ENCODE measurements at regions not wholly inside any gene's neighbourhood (a gene's known extent, or its start where the extent isn't known, plus 50 kb on each side); places are given as distances from the start of the nearest gene placed in this dataset.
"Not testable (repeated sequence)": the region's sequence is repeated elsewhere in the genome, so short reads cannot be mapped to it uniquely, and the experiment has no call there.

DNA sequence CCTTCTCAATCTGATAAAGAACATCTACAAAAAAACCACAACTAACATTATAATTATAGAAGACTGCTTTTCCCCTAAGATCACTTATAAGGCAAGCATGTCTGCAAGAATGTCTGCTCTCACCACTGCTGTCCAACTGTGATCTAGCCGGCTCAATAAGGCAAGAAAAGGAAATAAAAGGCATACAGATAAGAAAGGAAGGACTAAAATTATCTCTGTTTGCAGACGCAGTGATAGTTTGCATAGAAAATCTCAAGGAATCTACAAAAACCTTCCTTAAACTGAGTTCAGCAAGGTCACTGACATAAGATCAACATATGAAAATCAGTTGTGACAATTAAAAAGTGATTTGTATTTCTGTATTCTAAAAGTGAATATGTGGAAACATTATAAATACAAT is 138.0 kb upstream of the EGLN3 start:
- no peaks in the 10 kb centered on the region for H3K36me3 ChIP-seq (ENCODE audit: control insufficient read depth in 2 of 2, insufficient read depth in 2 of 2, low read length in 1 of 2)
- peaks cover 0 to 4% of the 10 kb centered on the region in 2 donors for H3K4me1 ChIP-seq (ENCODE audit: control insufficient read depth in 2 of 2, insufficient read depth in 2 of 2, low read length in 2 of 2)
- H3K4me3 ChIP-seq (ENCODE audit: low read length in 2 of 2), result no peak overlapping the region
- WGBS, result 39% methylated on average over 2 of the region's 2 CpGs
- no peak for DNase-seq (ENCODE audit: low read depth in 6 of 9, low spot score in 9 of 9)
- H3K27me3 ChIP-seq (ENCODE audit: control insufficient read depth in 2 of 2, insufficient read depth in 1 of 2, low read length in 1 of 2), result no peaks in the 10 kb centered on the region
- no peaks in the 10 kb centered on the region for H3K9me3 ChIP-seq (ENCODE audit: control insufficient read depth in 2 of 2, insufficient read depth in 1 of 2, low read length in 1 of 2)
- H3K27ac ChIP-seq (ENCODE audit: low read depth in 1 of 2, low read length in 1 of 2), result no peak overlapping the region

- Histone ChIP-seq H3K27ac (ENCODE audit: low read depth in 1 of 2, low read length in 1 of 2) (no peak overlapping the region), H3K36me3 (ENCODE audit: control insufficient read depth in 2 of 2, insufficient read depth in 2 of 2, low read length in 1 of 2) (no peaks in the 10 kb centered on the region), H3K4me1 (ENCODE audit: control insufficient read depth in 2 of 2, insufficient read depth in 2 of 2, low read length in 2 of 2) (no peaks in the 10 kb centered on the region), H3K27me3 (ENCODE audit: control insufficient read depth in 2 of 2, insufficient read depth in 1 of 2, low read length in 1 of 2) (no peaks in the 10 kb centered on the region), H3K4me3 (ENCODE audit: low read length in 2 of 2) (no peak overlapping the region), H3K9me3 (ENCODE audit: control insufficient read depth in 2 of 2, insufficient read depth in 1 of 2, low read length in 1 of 2) (no peaks in the 10 kb centered on the region)
- 97% methylated on average over 3 of the region's 3 CpGs for WGBS
- no peak for DNase-seq (ENCODE audit: low read depth in 6 of 9, low spot score in 9 of 9)
These were observed 136.7 kb upstream of the EGLN3 start for GRCh38 chr14:34087571-34087970.

DNA sequence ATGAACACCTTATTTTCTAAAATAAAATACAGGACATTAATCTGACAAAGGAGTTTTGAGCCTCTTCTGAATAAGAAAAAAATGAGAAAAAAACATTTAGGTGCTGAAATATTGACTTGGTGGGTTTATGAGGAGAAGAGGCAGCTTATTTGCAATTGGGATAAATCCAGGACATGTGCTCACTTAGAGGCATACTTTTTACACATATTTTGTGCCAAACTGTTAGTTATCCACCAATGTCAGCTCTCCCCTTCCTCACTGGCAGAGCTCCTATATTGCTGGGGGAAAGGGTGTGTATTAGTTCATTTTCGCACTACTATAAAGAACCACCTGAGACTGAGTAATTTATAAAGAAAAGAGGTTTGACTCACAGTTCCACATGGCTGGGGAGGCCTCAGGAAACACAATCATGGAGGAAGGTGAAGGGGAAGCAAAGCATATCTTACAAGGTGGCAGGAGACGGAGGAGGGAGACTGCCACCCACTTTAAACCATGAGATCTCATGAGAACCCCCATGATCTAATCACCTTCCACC is 135.4 kb upstream of the EGLN3 start:
- no peaks in the 10 kb centered on the region for H3K27me3 ChIP-seq (ENCODE audit: control insufficient read depth in 2 of 2, insufficient read depth in 1 of 2, low read length in 1 of 2)
- no peak overlapping the region for H3K4me3 ChIP-seq (ENCODE audit: low read length in 2 of 2)
- WGBS, result 95% methylated on average over 2 of the region's 2 CpGs
- H3K27ac ChIP-seq (ENCODE audit: low read depth in 1 of 2, low read length in 1 of 2), result no peak overlapping the region
- no peaks in the 10 kb centered on the region for H3K4me1 ChIP-seq (ENCODE audit: control insufficient read depth in 2 of 2, insufficient read depth in 2 of 2, low read length in 2 of 2)
- no peaks in the 10 kb centered on the region for H3K36me3 ChIP-seq (ENCODE audit: control insufficient read depth in 2 of 2, insufficient read depth in 2 of 2, low read length in 1 of 2)
- no peaks in the 10 kb centered on the region for H3K9me3 ChIP-seq (ENCODE audit: control insufficient read depth in 2 of 2, insufficient read depth in 1 of 2, low read length in 1 of 2)
- no peak for DNase-seq (ENCODE audit: low read depth in 6 of 9, low spot score in 9 of 9)

DNA sequence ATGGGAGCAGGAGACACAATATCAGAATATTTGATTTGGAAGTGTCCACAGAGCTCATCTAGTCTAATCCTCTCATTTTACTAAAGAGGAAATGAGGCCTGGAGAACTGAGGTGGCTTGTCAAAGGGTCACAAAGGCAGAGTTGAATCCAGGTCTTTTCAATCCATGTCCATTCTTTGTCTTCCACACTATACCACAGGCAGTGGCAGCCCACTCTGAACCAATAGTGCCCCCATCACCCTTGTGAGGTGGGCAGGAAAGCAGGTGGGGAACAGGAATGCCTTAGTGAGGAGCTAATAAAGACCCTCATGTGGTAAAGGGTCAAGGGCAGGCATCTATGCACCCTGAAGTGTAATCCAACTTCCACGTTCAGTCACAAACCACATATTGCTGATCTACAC is 134.8 kb upstream of the EGLN3 start:
- Histone ChIP-seq H3K27ac (ENCODE audit: low read depth in 1 of 2, low read length in 1 of 2) (no peak overlapping the region), H3K9me3 (ENCODE audit: control insufficient read depth in 2 of 2, insufficient read depth in 1 of 2, low read length in 1 of 2) (no peaks in the 10 kb centered on the region), H3K36me3 (ENCODE audit: control insufficient read depth in 2 of 2, insufficient read depth in 2 of 2, low read length in 1 of 2) (no peaks in the 10 kb centered on the region), H3K27me3 (ENCODE audit: control insufficient read depth in 2 of 2, insufficient read depth in 1 of 2, low read length in 1 of 2) (no peaks in the 10 kb centered on the region), H3K4me1 (ENCODE audit: control insufficient read depth in 2 of 2, insufficient read depth in 2 of 2, low read length in 2 of 2) (no peaks in the 10 kb centered on the region), H3K4me3 (ENCODE audit: low read length in 2 of 2) (no peak overlapping the region)
- WGBS, result 62% methylated on average over 1 of the region's 1 CpG
- DNase-seq (ENCODE audit: low read depth in 6 of 9, low spot score in 9 of 9), result no peak

- H3K36me3 ChIP-seq (ENCODE audit: control insufficient read depth in 2 of 2, insufficient read depth in 2 of 2, low read length in 1 of 2), result no peaks in the 10 kb centered on the region
- 89% methylated on average over 6 of the region's 6 CpGs for WGBS
- H3K9me3 ChIP-seq (ENCODE audit: control insufficient read depth in 2 of 2, insufficient read depth in 1 of 2, low read length in 1 of 2), result no peaks in the 10 kb centered on the region
- no peak for DNase-seq (ENCODE audit: low read depth in 6 of 9, low spot score in 9 of 9)
- H3K4me3 ChIP-seq (ENCODE audit: low read length in 2 of 2), result no peak overlapping the region
- H3K27me3 ChIP-seq (ENCODE audit: control insufficient read depth in 2 of 2, insufficient read depth in 1 of 2, low read length in 1 of 2), result no peaks in the 10 kb centered on the region
- H3K27ac ChIP-seq (ENCODE audit: low read depth in 1 of 2, low read length in 1 of 2), result no peak overlapping the region
- H3K4me1 ChIP-seq (ENCODE audit: control insufficient read depth in 2 of 2, insufficient read depth in 2 of 2, low read length in 2 of 2), result no peaks in the 10 kb centered on the region
These were observed 130.8 kb upstream of the EGLN3 start for GRCh38 chr14:34081576-34082136.

GRCh38 chr14:34081101-34081575 is 130.3 kb upstream of the EGLN3 start:
- DNase-seq (ENCODE audit: low read depth in 6 of 9, low spot score in 9 of 9), result no peak
- H3K27me3 ChIP-seq (ENCODE audit: control insufficient read depth in 2 of 2, insufficient read depth in 1 of 2, low read length in 1 of 2), result no peaks in the 10 kb centered on the region
- no peaks in the 10 kb centered on the region for H3K36me3 ChIP-seq (ENCODE audit: control insufficient read depth in 2 of 2, insufficient read depth in 2 of 2, low read length in 1 of 2)
- H3K27ac ChIP-seq (ENCODE audit: low read depth in 1 of 2, low read length in 1 of 2), result no peak overlapping the region
- H3K4me1 ChIP-seq (ENCODE audit: control insufficient read depth in 2 of 2, insufficient read depth in 2 of 2, low read length in 2 of 2), result no peaks in the 10 kb centered on the region
- H3K9me3 ChIP-seq (ENCODE audit: control insufficient read depth in 2 of 2, insufficient read depth in 1 of 2, low read length in 1 of 2), result no peaks in the 10 kb centered on the region
- 91% methylated on average over 7 of the region's 7 CpGs for WGBS
- no peak overlapping the region for H3K4me3 ChIP-seq (ENCODE audit: low read length in 2 of 2)

- not testable (repeated sequence) for H3K27ac ChIP-seq (ENCODE audit: low read depth in 1 of 2, low read length in 1 of 2); H3K9me3 ChIP-seq (ENCODE audit: control insufficient read depth in 2 of 2, insufficient read depth in 1 of 2, low read length in 1 of 2); DNase-seq (ENCODE audit: low read depth in 6 of 9, low spot score in 9 of 9); H3K4me3 ChIP-seq (ENCODE audit: low read length in 2 of 2); H3K4me1 ChIP-seq (ENCODE audit: control insufficient read depth in 2 of 2, insufficient read depth in 2 of 2, low read length in 2 of 2); H3K27me3 ChIP-seq (ENCODE audit: control insufficient read depth in 2 of 2, insufficient read depth in 1 of 2, low read length in 1 of 2); H3K36me3 ChIP-seq (ENCODE audit: control insufficient read depth in 2 of 2, insufficient read depth in 2 of 2, low read length in 1 of 2)
- WGBS, result 97% methylated on average over 2 of the region's 4 CpGs
These were observed 128.8 kb upstream of the EGLN3 start for GRCh38 chr14:34079643-34080042.

GRCh38 chr14:34078117-34078743 is 127.4 kb upstream of the EGLN3 start:
- Histone ChIP-seq H3K9me3 (ENCODE audit: control insufficient read depth in 2 of 2, insufficient read depth in 1 of 2, low read length in 1 of 2) (no peaks in the 10 kb centered on the region), H3K27me3 (ENCODE audit: control insufficient read depth in 2 of 2, insufficient read depth in 1 of 2, low read length in 1 of 2) (no peaks in the 10 kb centered on the region), H3K36me3 (ENCODE audit: control insufficient read depth in 2 of 2, insufficient read depth in 2 of 2, low read length in 1 of 2) (no peaks in the 10 kb centered on the region), H3K27ac (ENCODE audit: low read depth in 1 of 2, low read length in 1 of 2) (no peak overlapping the region), H3K4me1 (ENCODE audit: control insufficient read depth in 2 of 2, insufficient read depth in 2 of 2, low read length in 2 of 2) (no peaks in the 10 kb centered on the region), H3K4me3 (ENCODE audit: low read length in 2 of 2) (no peak overlapping the region)
- peak in 1 of 9 donors; percentile 32 for DNase-seq (ENCODE audit: low read depth in 6 of 9, low spot score in 9 of 9)
- 65% methylated on average over 12 of the region's 12 CpGs for WGBS

DNA sequence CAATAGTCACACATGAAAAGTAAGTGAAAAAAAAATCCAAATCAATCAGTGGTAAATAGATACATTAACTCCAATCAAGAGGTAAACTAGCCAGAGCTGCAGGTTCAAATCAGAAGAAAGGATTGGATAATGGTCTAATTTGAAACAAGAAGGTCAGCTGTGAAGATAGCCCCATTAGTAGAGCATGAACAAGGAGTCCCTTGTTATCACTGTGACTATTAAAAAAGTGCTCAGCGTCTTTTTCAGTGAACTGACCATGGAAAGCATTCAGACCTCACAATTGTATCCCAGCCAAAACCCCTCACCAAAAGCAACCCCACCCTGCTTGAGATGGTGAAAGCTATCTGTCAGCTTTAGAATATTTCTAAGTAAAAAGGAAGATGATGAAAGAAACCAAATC is 125.0 kb upstream of the EGLN3 start:
- Histone ChIP-seq H3K36me3 (ENCODE audit: control insufficient read depth in 2 of 2, insufficient read depth in 2 of 2, low read length in 1 of 2) (no peaks in the 10 kb centered on the region), H3K4me3 (ENCODE audit: low read length in 2 of 2) (no peak overlapping the region), H3K4me1 (ENCODE audit: control insufficient read depth in 2 of 2, insufficient read depth in 2 of 2, low read length in 2 of 2) (no peaks in the 10 kb centered on the region), H3K9me3 (ENCODE audit: control insufficient read depth in 2 of 2, insufficient read depth in 1 of 2, low read length in 1 of 2) (peaks cover 0 to 3% of the 10 kb centered on the region in 2 donors), H3K27ac (ENCODE audit: low read depth in 1 of 2, low read length in 1 of 2) (no peak overlapping the region), H3K27me3 (ENCODE audit: control insufficient read depth in 2 of 2, insufficient read depth in 1 of 2, low read length in 1 of 2) (no peaks in the 10 kb centered on the region)
- DNase-seq (ENCODE audit: low read depth in 6 of 9, low spot score in 9 of 9), result no peak
- 93% methylated on average over 1 of the region's 1 CpG for WGBS

All from thymus (tissue), 11 donors.